ENCODE measurements at regions not wholly inside any gene's neighbourhood (a gene's known extent, or its start where the extent isn't known, plus 50 kb on each side); places are given as distances from the start of the nearest gene placed in this dataset.

DNA sequence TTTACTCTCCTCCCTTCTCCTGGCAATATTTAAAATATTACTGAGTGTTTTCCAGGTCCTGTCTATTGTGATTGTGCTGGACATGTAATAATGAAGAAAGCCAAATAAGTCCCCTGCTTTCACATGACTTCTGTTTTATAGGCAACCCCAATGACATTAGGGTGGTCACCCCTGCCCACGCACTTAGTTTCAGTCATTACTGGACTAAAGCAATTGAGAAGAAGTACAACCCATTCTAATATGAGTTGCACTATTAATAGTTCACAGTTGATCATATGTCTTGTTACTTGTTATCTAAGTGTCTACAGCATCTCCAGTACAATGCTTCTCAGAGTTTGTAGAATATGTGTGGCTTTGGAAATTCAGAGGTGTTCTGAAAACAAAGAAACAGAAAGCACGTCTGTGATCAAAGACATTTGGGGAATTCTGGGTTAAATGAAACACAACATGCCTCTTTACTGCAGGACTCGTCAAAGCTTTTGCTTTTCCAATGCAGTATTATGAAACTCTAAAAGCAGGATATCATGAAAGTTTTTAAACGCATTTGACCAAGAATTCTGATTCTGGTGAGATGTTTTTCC is 789.5 kb downstream of the DHX35 start:
- TF ChIP-seq EZH2phosphoT487 (IDR thresholded peaks at IDR 0.05; ENCODE audit: borderline replicate concordance): no peak
- TF ChIP-seq, protein P1, sequence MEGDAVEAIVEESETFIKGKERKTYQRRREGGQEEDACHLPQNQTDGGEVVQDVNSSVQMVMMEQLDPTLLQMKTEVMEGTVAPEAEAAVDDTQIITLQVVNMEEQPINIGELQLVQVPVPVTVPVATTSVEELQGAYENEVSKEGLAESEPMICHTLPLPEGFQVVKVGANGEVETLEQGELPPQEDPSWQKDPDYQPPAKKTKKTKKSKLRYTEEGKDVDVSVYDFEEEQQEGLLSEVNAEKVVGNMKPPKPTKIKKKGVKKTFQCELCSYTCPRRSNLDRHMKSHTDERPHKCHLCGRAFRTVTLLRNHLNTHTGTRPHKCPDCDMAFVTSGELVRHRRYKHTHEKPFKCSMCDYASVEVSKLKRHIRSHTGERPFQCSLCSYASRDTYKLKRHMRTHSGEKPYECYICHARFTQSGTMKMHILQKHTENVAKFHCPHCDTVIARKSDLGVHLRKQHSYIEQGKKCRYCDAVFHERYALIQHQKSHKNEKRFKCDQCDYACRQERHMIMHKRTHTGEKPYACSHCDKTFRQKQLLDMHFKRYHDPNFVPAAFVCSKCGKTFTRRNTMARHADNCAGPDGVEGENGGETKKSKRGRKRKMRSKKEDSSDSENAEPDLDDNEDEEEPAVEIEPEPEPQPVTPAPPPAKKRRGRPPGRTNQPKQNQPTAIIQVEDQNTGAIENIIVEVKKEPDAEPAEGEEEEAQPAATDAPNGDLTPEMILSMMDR (conservative IDR thresholded peaks at IDR 0.05; ENCODE audit: low read length): no peak
